HTR-8/SVneo (cell line): ENCODE measurements at regions not wholly inside any gene's neighbourhood (a gene's known extent, or its start where the extent isn't known, plus 50 kb on each side); places are given as distances from the start of the nearest gene placed in this dataset.
"Not testable (repeated sequence)": the region's sequence is repeated elsewhere in the genome, so short reads cannot be mapped to it uniquely, and the experiment has no call there.

Source experiments
- DNase-seq: peaks from one replicate; pipeline ENCODE4 v3.0.0; 2011; ENCODE audit warnings: low spot score, mixed read lengths; ENCODE audit not compliant: insufficient read length
- FAIRE-seq: peaks from 2 replicates; lab custom pipeline; 2011; peaks lifted over from hg19 to GRCh38; lab: Jason Lieb, UNC

DNA sequence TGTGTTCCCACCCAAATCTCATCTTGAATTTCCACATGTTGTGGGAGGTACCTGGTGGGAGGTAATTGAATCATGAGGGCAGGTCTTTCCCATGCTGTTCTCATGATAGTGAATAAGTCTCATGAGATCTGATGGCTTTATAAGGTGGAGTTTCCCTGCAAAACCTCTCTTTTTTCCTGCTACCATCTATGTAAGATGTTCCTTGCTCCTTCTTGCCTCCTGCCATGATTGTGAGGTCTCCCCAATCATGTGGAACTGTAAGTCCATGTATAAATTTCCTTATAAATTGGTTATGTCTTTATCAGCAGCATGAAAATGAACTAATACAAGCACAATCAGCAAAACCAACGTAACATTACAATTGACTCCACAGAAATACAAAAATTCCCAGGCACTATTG, 814.8 kb upstream of the CITED2 start:
- FAIRE-seq, DNase-seq: not testable (repeated sequence)

GRCh38 chr6:140185991-140186390, 811.5 kb upstream of the CITED2 start:
- FAIRE-seq = no peak

DNA sequence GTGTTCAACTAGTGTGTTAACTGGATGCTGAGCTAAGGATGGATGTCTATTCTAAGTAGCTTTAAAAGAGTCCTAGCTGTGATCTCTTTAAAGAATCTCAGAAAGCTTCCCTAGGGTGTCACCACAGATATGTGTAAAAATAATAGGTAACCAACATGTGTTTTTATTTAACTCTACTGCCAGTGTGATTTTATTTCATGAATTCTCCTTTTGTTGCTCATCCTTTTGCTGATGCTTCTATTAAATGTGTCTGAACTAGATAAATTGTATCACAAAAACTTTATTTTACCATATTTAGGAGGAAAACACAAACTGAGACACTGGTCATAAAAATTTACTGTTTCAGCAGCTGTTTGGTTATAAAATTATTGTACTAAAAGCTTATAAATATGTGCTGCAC, 809.4 kb upstream of the CITED2 start:
- no peak for DNase-seq

More at GRCh38 chr6:140185991-140186390, 811.5 kb upstream of the CITED2 start:
- DNase-seq = no peak

DNA sequence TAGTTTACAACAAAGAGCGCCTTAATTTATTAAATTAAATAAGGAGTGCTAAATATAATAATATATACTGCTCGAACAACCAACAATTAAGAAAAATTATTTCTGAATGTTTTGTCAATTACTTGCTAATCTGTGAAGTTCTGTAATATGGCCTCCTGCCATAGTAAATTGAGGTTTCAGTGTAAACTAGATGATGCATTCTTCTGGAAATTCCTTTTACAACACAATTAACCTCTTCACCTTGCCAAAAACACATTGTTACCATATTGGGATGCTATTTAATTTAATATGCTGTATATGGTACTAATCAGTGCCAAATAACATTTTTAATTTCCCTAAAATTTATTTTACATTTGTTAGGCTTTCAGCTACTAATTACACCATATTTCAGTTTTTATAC, 808.4 kb upstream of the CITED2 start:
- FAIRE-seq (no peak), DNase-seq (no peak)

More for the DNA sequence above, 809.4 kb upstream of the CITED2 start:
- no peak for FAIRE-seq

DNA sequence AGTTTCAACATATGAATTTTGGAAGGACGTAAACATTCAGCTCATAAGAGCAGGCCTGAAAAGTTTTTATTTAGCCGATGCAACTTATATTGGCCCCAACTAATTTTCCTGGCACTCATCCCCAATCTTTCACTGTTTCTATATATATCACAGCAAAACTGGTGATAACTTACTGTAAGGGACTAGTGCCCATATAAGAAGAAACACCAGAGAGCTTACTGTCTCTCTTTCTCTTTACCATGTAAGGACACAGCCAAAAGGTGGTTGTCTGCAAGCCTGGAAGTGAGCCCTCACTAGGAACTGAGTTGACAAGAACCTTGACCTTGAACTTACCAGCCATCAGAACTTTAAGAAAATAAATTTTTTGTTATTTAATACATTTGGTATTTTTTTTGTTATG, 807.4 kb upstream of the CITED2 start:
- DNase-seq = no peak

GRCh38 chr6:140180306-140180705, 805.9 kb upstream of the CITED2 start:
- DNase-seq (no peak), FAIRE-seq (no peak)

More for the DNA sequence above, 807.4 kb upstream of the CITED2 start:
- no peak for FAIRE-seq

DNA sequence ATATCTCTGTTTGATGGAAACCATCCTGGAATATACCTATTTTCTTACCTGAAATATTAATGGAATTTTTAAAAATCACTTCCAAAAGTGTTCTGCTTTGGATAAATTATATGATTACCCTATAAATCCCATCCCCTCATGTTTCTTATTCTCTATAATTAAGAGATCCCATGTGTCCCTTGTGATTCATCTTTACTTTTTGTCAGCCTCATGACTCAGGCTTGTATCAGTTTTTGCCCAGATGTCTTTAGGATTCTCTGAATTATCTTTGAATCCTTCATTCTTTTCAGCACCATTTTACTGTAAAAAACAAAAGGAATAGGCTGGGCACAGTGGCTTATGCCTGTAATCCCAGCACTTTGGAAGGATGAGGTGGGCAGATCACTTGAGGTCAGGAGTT, 804.5 kb upstream of the CITED2 start:
- no peak for DNase-seq
- FAIRE-seq = no peak

DNA sequence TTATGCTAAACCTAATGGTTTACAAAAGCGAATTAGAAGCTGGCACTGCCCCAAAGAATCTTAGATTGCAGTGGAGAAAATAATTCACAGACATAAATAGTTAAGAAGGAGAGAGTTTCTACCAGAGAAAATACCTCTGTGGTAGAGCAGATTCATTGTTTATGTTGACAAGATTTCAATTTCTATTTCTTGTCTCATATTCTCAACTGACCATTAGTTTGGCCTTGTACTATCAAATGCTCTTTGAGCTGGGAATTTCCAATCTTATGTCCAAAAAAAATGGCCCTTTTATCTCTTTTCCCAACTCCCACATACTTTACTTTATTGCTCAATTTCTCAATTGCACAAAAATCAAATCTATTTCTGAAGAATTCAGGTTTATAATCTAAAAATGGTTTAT, 804.1 kb upstream of the CITED2 start:
- FAIRE-seq = no peak
- DNase-seq = no peak

DNA sequence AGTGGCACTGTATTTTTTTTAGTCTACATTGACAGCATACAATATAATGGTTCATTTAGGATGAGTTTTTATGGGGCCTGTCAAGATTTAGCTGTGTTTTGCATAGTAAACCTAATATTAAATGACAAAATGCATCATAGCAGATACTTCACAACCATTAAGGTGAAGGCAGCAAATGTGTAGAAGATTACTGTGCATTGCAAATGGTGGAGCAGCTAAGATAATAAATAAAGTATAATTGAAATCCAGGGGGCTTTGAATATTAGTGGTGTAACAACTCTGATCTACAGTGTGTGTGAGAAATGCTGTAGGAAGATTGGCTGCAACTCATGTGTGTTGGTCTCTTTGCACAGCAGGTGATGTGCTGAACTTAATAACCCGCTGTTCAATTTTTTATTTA, 801.9 kb upstream of the CITED2 start:
- FAIRE-seq (no peak), DNase-seq (no peak)

GRCh38 chr6:140175486-140175885, 801.0 kb upstream of the CITED2 start:
- DNase-seq = no peak
- no peak for FAIRE-seq

DNA sequence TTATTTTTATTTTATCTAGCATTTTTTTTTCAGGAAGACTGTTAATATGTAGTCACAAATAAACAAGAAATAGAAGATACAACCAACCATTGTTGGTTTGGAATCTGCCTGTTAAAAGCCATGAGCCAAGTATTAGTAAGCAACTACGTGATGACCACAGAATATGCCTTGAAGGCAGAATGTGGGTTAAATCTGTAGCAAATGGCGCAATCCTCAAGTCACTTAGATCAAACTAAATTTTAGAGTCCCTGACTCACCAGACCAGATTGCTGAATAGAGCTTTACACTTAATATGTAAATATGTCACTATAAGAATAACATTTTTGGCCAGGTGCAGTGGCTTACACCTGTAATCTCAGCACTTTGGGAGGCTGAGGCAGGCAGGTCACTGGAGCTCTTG, 800.1 kb upstream of the CITED2 start:
- DNase-seq (peak; percentile 65), FAIRE-seq (no peak)

GRCh38 chr6:140168365-140168764, 793.9 kb upstream of the CITED2 start:
- FAIRE-seq (no peak), DNase-seq (no peak)

DNA sequence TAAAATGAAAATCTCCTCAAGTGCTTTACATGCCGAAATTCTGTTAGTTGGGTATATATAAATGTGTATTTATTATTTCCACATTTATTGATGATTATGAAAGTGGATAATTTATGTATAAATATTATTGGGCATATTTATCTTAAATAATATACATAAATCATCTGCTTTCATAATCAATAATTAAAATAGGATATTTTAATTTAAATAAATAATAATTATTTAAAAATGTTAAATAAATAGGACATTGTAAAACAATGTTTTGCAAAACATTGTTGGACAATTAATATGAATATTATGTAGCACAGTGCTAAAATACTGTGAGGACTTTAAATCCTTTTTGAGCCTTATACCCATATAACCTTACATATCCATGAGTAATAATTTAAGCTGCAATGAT, 786.5 kb upstream of the CITED2 start:
- DNase-seq (no peak), FAIRE-seq (no peak)

GRCh38 chr6:140160494-140160893, 786.0 kb upstream of the CITED2 start:
- FAIRE-seq (no peak), DNase-seq (no peak)

DNA sequence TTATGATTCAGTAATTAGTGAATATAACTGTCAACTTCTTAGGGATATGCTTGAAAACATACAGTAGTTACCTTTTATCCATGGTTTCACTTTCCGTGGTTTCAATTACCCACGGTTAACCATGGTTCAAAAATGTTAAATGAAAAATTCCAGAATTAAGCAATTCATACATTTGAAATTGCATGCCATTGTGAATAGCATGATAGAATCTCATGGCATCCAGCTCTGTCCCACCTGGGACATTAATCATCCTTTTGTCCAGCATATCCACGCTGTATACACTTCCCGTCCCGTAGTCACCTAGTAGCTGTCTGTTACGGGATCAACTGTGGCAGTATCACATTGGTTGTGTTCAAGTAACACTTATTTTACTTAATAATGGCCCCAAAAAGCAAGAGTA, 781.7 kb upstream of the CITED2 start:
- FAIRE-seq = no peak
- no peak for DNase-seq

GRCh38 chr6:140155451-140156126, 781.1 kb upstream of the CITED2 start:
- no peak for DNase-seq
- no peak for FAIRE-seq

DNA sequence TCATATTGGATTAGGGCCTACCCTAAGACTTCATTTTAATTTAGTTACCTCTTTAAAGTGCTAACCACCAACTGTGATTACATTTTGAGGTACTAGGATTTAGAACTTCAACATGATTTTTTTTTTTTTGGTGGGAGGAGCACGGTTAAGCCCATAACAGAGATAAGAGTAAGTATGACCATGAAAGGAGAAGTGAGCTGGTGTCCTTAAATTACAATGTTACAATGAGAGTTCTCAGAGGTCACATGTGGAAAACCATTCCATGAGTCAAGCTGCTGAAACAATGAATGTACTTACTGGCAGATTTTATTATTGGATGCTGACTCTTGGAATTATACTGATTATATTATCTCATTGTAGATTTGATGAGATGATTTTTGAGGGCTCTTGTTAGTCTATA, 779.3 kb upstream of the CITED2 start:
- FAIRE-seq (no peak), DNase-seq (no peak)

DNA sequence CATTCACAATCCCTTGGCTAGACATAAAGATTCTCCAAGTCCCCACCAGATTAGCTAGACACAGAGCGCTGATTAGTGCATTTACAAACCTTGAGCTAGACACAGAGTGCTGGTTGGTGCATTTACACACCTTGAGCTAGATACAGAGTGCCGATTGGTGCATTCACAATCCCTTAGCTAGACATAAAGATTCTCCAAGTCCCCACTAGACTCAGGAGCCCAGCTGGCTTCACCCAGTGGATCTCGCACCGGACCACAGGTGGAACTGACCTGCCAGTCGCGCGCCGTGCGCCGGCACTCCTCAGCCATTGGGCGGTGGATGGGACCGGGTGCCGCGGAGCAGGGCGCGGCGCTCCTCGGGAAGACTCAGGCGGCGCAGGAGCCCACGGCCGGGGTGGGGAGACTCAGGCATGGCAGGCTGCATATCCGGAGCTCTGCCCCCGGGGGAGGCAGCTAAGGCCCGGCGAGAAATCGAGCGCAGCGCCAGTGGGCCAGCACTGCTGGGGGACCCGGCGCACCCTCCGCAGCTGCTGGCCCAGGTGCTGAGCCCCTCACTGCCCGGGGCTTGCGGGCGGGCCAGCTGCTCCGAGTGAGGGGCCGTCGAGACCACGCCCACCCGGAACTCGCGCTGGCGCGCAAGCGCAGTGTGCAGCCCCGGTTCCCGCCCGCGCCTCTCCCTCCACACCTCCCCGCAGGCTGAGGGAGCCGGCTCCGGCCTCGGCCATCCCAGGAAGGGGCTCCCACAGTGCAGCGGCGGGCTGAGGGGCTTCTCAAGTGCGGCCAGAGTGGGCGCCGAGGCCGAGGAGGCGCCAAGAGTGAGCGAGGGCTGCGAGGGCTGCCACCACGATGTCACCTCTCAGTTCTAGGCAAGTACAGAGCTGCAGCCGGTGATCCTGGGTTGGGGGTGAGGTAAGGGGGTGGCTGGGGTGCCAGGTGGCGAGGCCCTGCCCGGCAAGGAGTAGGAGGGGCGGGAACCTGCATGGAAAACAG, 773.7 kb upstream of the CITED2 start:
- FAIRE-seq, DNase-seq: not testable (repeated sequence)

- FAIRE-seq (no peak), DNase-seq (no peak)
Observed at GRCh38 chr6:140140891-140141290, 766.4 kb upstream of the CITED2 start.

- FAIRE-seq (no peak), DNase-seq (no peak)
Observed at GRCh38 chr6:140138311-140139010, 764.0 kb upstream of the CITED2 start.

GRCh38 chr6:140134224-140134623, 759.8 kb upstream of the CITED2 start:
- no peak for DNase-seq
- FAIRE-seq = no peak
